ENCODE measurements at regions not wholly inside any gene's neighbourhood (a gene's known extent, or its start where the extent isn't known, plus 50 kb on each side); places are given as distances from the start of the nearest gene placed in this dataset.
A peak's percentile ranks its signal among the peaks of the same experiment; 100 is the strongest.
"Not testable (repeated sequence)": the region's sequence is repeated elsewhere in the genome, so short reads cannot be mapped to it uniquely, and the experiment has no call there.

DNA sequence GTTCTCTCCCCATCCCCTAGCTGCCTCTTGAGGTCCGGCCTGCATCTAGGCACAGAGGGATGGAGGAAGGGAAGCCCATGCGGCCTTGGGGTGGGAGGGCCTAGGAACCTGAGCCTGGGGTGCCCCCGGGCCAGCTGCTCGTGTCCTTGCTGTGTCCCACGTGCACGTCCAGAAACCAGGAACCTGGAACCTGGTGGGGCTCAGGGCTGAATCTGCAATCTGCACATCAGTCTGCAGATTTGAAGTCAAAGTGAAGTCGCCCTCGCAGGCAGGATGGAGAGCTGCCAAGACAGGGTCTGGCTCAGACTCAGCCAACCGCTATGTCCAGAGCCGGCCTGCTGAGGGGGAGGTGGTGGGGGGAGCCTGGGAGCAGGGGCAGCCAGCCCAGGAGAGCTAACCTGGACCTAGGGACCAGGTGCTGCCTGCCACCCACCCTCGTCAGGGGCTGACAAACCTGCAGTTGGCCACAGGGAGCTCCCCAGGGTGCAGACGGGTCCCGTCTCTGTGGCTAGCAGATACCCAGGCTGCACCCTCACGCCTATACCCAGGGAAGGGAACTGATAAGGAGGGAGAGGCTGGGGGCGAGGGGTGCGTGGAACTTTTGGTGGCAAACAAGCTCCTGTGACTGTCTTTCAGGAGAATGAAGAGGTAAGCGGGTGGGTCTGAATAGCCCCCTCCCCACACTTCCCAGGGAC, 103.5 kb upstream of the SIMC1 start:
- no peak overlapping the region for H3K27ac ChIP-seq (ENCODE audit: poor library complexity, severe bottlenecking)
- no peak overlapping the region for H3K4me3 ChIP-seq (ENCODE audit: severe bottlenecking)
- no peaks in the 10 kb centered on the region for H3K36me3 ChIP-seq (ENCODE audit: low read depth)
- TF ChIP-seq, protein P1, sequence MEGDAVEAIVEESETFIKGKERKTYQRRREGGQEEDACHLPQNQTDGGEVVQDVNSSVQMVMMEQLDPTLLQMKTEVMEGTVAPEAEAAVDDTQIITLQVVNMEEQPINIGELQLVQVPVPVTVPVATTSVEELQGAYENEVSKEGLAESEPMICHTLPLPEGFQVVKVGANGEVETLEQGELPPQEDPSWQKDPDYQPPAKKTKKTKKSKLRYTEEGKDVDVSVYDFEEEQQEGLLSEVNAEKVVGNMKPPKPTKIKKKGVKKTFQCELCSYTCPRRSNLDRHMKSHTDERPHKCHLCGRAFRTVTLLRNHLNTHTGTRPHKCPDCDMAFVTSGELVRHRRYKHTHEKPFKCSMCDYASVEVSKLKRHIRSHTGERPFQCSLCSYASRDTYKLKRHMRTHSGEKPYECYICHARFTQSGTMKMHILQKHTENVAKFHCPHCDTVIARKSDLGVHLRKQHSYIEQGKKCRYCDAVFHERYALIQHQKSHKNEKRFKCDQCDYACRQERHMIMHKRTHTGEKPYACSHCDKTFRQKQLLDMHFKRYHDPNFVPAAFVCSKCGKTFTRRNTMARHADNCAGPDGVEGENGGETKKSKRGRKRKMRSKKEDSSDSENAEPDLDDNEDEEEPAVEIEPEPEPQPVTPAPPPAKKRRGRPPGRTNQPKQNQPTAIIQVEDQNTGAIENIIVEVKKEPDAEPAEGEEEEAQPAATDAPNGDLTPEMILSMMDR (IDR thresholded peaks at IDR 0.05; ENCODE audit: poor library complexity, severe bottlenecking), result no peak
- H3K27me3 ChIP-seq (ENCODE audit: insufficient read depth, poor library complexity, severe bottlenecking), result no peaks in the 10 kb centered on the region
- H3K4me1 ChIP-seq (ENCODE audit: insufficient read depth, poor library complexity, severe bottlenecking), result no peaks in the 10 kb centered on the region
- DNase-seq (ENCODE audit: low spot score) (no peak), ATAC-seq (ENCODE audit: low read depth) (peak; percentile 22; the same call in 1 of the 3 replicates)
- no peaks in the 10 kb centered on the region for H3K9me3 ChIP-seq (ENCODE audit: severe bottlenecking)

DNA sequence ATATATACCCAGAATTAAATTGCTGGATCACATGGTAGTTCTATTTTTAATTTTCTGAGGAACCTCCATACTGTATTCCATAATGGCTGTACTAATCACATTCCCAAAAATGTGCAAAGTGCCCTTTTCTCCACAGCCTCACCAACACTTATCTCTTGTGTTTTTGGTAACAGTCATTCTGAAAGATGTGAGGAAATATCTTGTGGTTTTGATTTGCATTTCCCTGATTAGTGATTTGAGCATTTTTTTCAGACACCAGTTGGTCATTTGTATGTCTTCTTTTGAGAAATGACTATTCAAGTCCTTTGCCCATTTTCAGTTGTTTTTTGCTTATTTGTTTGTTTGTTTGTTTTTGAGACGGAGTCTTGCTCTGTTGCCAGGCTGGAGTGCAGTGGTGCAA, 98.1 kb upstream of the SIMC1 start:
- H3K4me1 ChIP-seq (ENCODE audit: insufficient read depth, poor library complexity, severe bottlenecking); H3K36me3 ChIP-seq (ENCODE audit: low read depth); H3K27me3 ChIP-seq (ENCODE audit: insufficient read depth, poor library complexity, severe bottlenecking); DNase-seq (ENCODE audit: low spot score); H3K4me3 ChIP-seq (ENCODE audit: severe bottlenecking); ATAC-seq (ENCODE audit: low read depth); H3K27ac ChIP-seq (ENCODE audit: poor library complexity, severe bottlenecking); H3K9me3 ChIP-seq (ENCODE audit: severe bottlenecking): not testable (repeated sequence)

DNA sequence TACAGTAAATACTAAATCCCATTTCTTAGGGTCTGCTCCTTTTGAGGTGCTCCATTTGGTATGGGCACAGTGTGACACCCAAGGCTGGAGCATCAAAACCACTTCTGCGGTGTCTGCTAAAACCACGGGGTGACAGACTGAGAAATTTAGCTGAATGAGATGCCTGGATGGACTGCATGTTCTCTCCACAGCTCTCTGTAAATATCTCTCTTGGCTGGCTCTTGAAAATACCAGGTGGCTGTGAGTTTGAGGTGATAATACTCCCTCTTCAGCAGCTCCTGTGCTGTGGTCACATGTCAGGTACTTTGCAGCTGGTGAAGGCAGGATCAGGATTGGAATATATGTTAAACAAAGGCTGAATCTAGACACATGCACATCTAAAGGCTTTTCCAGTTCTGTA, 93.7 kb upstream of the SIMC1 start:
- Histone ChIP-seq H3K4me3 (ENCODE audit: severe bottlenecking) (no peak overlapping the region), H3K27ac (ENCODE audit: poor library complexity, severe bottlenecking) (no peak overlapping the region), H3K9me3 (ENCODE audit: severe bottlenecking) (no peaks in the 10 kb centered on the region), H3K36me3 (ENCODE audit: low read depth) (no peaks in the 10 kb centered on the region), H3K27me3 (ENCODE audit: insufficient read depth, poor library complexity, severe bottlenecking) (peaks cover 3% of the 10 kb centered on the region), H3K4me1 (ENCODE audit: insufficient read depth, poor library complexity, severe bottlenecking) (no peaks in the 10 kb centered on the region)
- ATAC-seq (ENCODE audit: low read depth) (no peak), DNase-seq (ENCODE audit: low spot score) (no peak)
- TF ChIP-seq, protein P1 (IDR thresholded peaks at IDR 0.05; ENCODE audit: poor library complexity, severe bottlenecking), result no peak

DNA sequence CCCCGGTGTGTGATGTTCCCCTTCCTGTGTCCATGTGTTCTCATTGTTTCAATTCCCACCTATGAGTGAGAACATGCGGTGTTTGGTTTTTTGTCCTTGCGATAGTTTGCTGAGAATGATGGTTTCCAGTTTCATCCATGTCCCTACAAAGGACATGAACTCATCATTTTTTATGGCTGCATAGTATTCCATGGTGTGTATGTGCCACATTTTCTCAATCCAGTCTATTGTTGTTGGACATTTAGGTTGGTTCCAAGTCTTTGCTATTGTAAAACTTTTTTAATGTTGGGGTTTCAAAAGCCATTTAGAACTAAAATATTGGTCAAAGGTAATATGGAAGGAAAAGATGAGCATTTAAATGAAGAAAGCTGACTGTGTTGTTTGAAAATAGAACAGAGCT, 88.3 kb upstream of the SIMC1 start:
- not testable (repeated sequence) for ATAC-seq (ENCODE audit: low read depth); H3K4me3 ChIP-seq (ENCODE audit: severe bottlenecking); H3K4me1 ChIP-seq (ENCODE audit: insufficient read depth, poor library complexity, severe bottlenecking); H3K27me3 ChIP-seq (ENCODE audit: insufficient read depth, poor library complexity, severe bottlenecking); H3K27ac ChIP-seq (ENCODE audit: poor library complexity, severe bottlenecking); H3K9me3 ChIP-seq (ENCODE audit: severe bottlenecking); DNase-seq (ENCODE audit: low spot score); H3K36me3 ChIP-seq (ENCODE audit: low read depth)

DNA sequence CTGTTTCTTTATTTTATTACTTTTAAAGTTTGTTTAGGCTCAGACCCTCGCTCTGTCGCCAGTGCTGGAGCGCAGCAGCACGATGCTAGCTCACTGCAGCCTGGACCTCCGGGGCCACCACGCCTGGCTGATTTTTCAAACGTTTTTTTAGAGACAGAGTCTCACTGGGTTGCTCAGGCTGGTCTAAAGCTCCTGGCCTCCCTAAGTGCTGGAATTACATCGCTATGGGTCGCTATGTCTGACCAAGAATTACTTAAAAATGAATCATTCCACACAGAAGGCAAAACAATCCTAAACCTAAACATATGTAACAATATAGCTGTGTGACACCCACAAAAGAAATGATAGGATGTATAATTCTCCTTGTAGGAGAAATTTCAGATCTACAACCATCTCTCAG, 86.9 kb upstream of the SIMC1 start:
- ATAC-seq (ENCODE audit: low read depth) (peak; percentile 56), DNase-seq (ENCODE audit: low spot score) (no peak)
- Histone ChIP-seq H3K4me1 (ENCODE audit: insufficient read depth, poor library complexity, severe bottlenecking) (peaks cover 9% of the 10 kb centered on the region), H3K27ac (ENCODE audit: poor library complexity, severe bottlenecking) (no peak overlapping the region), H3K4me3 (ENCODE audit: severe bottlenecking) (no peak overlapping the region), H3K36me3 (ENCODE audit: low read depth) (no peaks in the 10 kb centered on the region), H3K9me3 (ENCODE audit: severe bottlenecking) (no peaks in the 10 kb centered on the region), H3K27me3 (ENCODE audit: insufficient read depth, poor library complexity, severe bottlenecking) (no peaks in the 10 kb centered on the region)
- TF ChIP-seq, protein P1 (IDR thresholded peaks at IDR 0.05; ENCODE audit: poor library complexity, severe bottlenecking), result no peak

All from RWPE2 (cell line).